ENCODE measurements at regions not wholly inside any gene's neighbourhood (a gene's known extent, or its start where the extent isn't known, plus 50 kb on each side); places are given as distances from the start of the nearest gene placed in this dataset.

DNA sequence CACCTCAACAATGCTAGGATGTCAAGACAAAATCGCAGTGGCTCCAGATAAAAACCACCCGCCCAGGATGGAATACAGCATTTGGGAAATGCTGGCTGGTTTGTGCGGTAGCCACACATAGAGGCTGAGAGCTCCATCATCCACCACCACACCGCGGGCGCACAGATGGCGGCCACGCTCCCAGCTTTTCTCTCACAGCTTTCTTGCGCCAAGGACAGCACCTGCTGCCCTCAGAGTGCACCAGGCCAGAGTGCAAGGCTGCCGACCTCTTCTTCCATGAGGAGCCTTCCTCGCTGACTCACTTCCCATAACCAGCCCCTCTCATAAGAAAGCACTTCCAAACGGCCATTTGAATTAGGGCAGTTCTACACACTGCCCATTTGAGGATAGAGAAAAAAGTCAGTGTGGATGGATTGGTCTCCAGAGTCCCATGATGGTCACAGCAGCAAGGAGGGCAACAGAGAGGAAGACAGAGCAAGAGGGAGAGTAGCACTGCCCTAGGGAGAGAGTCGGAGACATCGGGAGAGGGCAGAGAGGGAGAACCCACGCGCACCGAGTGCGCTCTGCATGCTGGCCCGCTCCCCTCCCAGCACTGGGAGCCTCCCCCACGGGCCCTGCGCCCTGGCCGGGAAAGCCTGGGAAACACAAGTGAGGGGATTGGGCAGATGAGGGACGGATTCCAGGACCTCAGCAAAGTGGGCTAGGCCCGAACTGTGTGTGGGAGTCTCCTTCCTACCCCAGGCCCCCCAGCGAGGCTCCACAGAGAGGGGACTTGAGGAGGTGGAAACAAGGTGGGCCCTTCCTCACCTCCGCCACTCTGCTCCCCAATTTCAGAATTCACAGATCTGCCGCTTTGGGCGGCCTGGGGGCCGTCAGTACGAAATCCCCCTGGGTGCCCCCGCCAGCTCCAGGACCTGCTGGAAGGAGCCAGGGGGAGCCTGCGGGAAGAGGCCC lies 156.9 kb downstream of the USP12 start:
- no peak for DNase-seq

DNA sequence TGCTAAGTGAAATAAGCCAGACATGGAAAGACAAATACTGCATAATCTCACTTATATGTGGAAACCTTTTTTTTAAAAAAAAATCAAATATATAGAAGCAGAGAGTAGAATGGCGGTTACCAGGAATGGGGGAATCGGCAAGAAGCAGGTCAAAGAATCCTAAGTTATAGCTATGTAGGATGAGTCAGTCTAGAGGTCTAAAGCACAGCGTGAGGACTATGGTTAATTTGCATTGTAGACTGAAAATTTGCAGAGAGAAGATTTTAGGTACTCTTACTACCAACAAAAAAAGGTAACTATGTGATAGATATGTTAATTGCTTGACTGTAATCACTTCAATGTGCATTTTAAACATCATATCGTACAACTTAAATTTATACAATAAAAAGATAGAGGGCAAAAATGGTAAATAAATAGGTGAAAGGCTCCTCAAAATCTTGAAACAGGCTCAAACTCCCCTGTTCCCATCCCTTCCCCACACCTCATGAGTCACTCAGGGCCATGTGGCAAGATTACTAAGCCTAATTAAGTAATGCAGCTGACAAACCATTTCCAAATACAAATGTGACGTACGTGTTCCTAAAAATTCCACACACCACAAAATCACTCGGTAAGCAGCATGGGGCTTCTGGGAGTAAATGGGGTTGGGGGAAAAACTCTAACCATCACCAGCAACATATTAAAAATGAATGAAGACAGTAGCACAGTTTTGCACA lies 159.0 kb downstream of the USP12 start:
- DNase-seq: no peak

DNA sequence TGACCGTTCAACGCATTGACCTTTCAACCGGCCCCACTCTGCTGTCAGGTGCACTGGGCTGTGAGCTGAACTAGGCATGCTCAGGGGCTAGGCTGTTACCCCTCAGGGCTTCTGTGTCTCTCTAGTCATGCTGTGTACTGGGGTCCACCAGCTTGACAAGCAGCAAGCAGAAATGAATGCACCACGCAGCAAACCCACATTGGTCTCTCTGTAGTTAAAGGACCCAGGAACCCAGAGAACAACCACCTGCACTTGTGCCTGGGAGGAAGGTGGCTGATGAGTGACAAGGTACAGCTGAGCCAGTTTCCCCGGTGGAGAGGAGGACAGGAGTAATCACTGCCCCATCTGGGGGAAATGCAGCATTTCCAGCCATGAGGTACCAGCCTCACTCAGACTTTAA lies 159.9 kb downstream of the USP12 start:
- no peak for DNase-seq

DNA sequence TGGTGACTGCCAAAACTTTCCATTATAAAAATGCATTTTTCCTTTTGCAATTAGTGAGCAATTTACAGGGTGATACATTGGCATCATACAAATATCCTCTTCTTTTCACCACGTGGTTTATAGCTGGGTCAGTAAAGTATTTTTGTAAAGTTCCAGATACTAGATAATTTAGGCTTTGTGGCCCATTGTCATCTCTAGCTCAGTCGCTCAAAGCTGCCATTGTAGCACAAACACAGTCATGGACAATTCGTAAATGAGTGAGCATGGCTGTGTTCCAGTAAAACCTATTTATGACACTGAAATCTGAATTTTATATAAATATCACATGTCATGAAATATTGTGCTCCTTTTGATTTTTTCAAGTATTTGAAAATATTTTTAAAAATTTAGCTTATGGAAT lies 162.9 kb downstream of the USP12 start:
- DNase-seq: no peak

DNA sequence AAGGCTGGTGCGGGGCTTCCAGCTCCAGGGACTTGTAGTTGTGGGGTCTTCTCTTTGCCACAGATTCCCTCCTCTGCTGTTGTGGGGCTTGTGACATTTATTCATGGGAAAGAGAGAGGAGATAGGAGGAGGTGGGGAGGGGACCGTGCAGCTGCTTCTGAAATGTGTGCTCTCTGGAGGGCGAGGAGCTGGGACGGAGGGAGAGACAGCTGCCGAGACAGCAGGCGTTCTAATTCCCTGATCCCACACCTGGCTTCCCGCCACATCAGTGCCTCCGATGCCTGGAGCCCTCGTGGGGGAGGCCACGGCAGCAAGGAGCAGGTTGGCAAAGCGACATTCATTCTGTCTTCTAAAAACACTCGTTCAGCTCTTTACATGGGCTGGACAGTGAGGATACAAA lies 164.4 kb downstream of the USP12 start:
- DNase-seq: no peak

DNA sequence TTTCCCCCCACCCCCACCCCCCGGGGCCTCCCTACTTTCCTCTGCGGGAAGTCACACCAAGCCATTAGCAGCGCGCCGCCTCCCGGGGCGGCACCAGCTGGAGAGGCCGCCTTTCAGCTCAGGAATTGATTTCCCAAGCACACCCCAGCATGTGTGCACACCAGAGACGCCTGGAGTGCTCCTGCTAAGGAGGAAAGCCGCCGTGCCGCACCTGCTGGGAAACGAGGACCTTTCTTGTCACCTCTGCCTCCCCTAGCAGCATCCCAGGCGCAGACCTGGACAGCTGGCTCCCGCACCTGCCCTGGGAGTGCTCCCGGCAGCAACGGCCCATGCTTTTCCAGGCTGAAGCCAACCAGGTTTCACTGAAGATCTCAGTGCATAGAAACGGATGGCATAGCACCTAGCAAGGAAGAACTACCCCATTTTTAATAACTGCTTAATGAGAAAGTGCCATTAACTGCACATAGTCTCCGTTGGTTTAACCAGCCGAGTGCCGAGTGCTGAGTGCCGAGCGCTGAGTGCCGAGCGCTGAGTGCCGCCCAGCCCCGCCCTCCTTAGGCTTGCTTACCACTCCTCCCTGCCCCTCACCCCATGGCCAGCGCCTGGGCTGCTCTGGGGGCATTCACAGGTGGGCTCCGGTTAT lies 165.0 kb downstream of the USP12 start:
- no peak for DNase-seq

DNA sequence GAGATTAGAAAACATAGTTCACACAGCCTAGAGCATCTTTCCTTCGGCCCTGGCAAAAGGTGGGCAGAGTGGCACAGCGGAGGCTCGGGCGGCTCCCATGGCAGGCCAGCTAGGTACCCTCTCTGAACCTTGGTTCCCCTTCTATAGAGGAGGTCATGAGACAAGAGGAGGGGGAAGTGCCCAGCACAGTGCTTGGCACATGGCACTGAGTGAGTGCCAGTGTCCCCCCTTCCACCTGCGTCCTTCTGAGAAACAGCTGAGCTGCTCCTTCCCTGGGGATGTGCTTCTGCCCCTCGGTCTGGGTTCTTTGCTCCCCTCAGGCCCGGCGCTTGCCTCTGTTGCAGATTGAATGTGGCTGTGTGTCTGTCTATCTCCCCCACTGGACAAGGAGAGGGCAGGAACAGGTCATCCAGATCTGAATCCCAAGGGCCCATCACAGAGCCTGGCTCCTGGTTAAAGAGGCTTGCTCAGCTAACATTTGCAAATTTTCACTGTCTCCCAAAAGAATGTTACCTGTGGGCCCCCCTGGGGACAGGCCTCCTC lies 165.6 kb downstream of the USP12 start:
- no peak for DNase-seq

DNA sequence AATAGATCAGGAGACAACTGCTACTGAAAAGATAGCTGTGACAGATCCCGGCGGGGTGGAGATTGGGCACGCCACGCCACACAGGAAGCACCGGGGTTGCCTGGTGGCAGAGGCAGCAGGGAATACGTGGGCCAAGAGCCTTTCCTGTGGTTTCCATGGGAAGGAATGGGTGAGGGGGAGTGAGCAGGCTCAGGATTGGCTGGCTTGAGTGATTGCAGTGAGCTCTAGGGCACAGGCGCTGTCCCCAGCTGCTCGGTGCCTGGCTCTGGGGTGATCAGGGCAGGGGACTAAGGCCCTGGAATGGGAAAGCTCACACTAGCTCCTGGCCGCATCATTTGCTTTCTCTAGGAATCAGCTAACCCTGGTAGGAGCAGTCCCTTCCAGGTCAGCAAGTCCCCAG lies 166.1 kb downstream of the USP12 start:
- DNase-seq: no peak

DNA sequence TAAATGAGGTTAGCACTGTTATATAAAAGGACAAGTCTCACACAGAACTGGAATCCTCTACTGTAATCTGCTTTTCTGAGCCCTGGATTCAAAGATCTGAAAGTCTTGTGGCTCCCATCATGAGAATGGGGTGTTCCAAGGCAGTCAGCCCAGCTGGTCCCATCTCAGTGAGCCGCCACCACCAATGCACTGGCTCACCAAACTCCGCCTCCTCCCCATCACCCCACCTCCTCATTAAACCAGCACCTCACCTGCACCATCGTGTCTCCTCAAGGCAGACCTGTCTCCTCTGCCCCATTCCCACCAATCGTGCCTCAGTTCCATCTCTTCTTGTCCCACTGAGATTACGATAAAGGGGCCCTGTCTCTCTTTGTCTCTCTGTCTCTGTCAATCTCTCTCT lies 166.7 kb downstream of the USP12 start:
- DNase-seq: no peak

DNA sequence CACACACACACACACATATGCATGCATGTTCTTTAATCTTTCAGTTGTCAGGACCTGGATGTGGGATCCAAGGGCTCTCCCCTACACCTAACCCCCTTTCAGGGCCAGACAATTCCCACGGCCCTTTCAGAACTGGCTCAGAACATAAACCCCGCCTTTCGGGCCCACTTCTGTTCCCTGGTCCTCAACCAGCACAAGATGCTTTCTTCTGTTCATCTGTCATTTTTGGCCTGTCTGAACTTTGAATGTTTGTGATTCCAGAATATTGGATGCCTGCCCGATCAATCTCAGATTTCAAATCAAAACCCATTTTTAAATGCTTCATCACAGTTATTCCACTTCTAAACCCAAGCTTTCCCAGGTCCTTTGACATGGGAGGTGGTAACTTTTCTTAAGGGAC lies 167.3 kb downstream of the USP12 start:
- DNase-seq: no peak

DNA sequence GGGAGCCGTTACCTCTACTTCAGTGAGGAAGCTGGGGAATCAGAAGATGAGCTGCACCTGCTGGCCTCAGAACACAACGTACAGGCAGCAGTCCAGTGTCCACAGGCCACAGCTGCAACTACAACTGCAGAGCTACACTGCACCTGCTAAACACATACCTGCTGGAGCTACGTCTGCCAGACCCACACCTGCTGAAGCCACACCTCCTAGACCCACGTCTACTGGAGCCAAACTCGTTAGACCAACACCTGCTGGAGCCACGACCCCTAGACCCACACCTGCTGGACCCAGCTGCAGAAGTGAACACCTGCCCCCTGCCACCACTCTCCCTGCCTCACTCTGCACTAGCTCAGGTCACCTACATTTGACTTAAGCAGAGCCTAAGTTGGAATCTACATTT lies 169.9 kb downstream of the USP12 start:
- no peak for DNase-seq

DNA sequence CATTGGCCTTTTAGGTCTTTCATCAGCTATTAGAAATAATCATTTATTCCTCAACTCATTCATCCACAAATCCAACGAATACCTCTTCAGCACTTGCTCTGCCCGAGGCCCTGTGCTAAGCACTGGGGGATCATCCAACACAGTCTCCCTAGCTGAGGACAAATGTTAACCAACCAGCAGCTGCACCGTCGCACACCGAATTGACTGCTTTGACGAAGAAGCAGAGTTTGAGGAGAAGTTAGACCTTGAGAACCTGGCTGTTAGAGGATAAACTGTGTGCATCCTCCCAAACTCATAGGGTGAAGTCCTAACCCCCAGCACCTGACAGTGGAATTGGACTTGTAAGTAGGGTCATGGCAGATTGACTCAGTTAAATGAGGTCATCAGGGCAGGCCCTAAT lies 170.9 kb downstream of the USP12 start:
- no peak for DNase-seq

DNA sequence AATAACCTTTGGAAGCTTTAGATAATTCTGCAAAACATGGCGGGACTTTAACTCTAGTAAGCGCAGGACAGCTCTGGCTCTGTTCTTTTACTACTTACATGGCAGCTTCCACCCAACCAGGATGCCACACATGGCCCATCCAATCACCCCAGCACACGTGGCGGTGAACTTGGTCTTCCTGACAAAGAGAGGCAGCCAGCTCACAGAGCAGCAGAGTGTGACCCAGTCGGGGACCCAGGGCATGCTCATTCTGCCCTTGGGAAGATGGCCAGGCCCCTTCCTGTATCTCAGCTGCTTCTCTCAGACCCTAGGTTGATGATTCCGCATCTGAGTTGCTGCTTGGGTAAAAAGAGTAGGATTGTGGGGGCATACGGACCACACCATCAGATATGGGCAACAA lies 172.1 kb downstream of the USP12 start:
- DNase-seq: no peak

DNA sequence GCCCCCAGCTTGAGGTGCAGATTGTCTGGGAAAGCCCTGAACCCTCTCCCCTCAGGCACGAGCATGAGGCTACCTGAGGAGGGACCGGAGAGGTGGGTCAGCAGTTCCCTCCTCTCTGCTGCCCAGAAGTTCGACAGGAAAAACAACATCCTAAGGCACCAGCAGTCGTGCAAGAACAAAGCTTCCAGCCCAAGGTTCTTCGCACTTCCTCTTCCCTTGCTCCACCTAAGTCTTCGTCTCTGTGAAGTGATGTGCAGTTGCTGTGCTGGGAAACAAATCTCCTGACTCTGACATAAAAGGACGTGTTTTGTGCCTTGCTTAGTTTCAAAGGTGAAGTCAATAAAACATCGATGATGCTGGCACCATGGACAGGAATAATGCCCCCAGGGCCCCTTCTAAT lies 173.3 kb downstream of the USP12 start:
- no peak for DNase-seq

DNA sequence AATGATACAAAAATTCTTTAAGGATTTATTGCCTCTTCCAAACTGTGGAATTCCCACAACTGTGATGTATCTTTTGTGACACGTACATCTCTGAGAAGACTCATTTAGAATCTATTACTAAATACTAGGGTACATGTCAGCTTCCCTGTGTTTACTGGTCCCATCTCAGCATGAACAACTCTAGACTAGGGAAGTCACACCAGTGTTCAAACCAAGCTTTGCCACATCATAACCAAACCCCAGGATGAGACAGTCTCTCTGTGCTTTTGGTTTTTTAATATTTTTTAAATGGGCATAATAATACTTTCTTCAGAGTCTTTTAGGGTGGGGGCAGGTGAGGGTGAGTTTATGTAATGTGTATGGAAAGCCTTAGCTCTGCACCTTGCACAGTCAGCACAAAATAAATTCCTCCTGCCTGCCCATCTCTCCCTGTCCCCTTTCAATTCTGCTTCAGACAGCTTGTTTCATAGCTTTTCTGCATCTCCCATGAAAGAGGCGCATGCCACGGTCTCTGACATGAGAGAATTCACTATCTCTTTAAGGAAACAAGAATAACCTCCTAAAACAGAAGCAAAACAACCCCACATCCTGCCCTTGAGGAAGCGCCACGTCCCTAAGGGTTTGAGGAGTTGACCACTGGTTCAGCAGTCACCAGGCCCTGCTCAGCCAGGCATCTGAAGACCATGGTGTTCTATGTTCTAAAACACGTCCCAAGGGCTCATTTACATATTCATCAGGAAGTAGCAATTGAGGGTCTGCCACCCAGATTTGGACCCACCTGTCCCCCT lies 174.5 kb downstream of the USP12 start:
- DNase-seq: no peak

DNA sequence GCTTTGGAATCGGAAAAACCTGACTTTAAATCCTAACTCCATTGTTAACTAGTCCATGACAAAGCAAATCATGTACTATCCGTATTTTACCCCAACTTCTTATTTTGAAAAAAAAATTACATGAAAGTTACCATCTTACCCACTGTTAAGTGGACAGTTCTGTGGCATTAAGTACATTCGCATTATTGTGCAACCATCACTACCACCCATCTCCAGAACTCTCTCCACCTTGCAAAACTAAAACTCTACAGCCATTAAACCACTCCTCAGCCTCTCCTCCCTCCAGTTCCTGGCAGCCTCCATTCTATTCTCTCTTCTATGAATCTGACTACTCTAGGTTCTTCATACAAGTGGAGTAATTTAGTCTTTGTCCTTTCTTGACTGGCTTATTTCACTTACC lies 176.5 kb downstream of the USP12 start:
- no peak for DNase-seq

DNA sequence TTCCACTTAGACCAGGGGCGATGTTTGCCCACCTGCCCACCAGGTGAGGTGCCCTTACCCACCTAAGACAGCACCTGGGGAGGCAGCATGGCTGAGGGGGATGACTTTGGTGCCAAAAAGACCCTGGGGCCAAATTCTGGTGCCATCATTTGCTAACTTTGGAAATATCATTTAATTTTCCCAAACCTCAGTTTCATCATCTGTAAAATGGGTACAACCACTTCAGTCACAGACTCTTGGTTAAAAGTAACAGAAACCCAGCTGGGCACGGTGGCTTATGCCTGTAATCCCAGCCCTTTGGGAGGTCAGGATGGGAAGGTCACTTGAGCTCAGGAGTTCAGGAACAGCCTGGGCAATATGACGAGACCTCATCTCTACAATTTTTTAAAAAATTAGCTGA lies 177.8 kb downstream of the USP12 start:
- DNase-seq: no peak

DNA sequence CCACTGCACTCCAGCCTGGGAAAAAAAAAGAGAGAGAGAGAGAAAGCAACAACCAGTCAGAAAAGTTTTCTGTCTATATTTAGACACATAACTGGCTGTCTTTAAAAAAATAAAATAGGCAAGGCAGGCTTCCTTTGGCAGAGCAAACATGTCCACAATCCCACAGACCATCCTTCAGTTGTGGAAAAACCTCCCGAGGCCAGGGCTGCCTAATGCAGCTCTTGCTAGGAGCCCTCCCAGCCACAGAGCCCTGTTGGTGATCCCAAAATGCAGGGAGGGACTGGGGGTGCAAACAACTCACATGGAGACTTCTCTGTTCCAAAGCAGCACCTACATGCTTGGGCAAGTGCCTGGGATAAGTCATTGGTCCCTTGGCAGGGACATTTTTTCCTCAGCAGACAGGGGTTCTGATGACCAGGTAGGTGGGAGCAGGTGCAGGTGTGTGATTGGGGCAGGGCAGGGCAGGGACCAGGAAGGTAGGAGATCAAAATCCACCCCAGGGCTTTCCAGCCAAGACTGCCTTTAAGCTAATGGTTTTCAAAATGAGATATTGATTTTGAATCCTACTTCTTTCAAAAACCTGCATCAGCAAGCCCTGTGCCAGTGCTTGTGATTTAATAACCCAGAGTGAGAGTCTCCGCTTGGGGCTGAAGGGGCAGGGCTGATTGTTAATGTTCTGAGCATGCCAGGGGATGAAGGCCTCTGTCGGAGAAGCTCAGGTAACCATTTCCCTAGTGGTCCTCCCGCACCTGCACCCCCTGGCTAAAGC lies 178.5 kb downstream of the USP12 start:
- no peak for DNase-seq

DNA sequence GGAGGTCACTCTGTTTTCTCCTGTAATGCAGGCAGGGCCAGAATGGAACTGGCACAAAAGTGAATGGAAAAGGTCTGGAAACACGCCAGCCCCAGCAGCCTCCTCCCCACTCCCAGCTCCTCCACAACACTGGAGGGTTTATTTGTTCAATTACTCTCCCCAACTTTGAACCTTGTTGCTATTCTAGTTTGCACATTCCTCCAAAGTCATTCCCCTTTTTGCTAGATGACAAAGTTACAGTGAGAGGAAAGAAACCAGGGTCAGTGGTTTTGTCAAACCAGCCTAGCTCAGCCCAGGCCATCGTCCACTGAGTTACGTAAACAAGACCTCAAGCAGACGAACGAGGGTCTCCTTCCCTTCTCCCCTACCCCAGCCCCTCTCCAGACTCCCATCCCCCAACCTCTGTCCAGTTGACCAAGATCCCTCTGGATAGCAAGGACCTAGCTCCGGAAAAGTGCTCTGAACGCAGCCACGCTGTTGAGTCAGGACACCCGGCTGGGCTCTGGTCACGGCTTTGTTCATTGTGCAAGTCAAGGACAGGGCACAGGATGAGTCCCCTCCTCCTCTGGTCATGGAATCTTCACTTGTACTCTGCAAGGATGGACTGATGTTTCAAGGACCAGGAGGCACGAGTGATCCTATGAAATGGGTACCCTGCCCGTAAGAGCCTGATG lies 180.0 kb downstream of the USP12 start:
- DNase-seq: no peak

DNA sequence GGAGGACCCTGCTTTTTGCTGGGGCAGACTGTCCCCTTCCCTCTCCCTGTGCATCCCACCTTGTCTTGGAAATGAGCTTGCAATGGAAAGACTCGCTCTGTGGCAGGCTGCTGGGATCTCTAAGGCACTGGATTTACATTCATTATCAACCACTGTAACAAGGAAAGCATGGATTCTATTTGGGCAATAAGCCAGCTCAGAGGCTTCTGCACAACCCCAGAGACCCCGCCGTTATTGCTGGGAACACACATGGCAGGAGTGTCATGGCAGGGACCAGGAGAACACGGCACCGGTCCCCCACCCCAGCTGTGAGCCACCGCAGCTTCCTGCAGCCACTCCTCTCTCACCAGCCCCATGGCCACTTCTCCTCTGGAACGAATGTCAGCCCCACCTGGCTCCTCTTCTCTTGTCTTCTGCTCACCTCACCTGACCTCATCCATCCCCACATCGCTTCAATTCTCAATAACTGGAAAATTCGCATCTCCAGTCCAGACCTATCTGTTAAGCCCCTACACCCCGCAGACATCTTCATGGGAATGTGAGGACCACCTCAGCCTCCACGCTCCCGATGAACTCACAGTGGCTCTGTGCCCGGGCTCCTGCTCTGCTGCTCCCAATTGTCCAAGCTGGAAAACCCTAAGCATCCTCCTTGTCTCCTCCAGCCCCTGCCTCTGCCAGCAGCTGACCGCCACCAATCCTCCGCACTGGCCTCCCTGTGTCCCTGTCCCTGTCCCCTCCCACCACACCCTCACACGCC lies 181.5 kb downstream of the USP12 start:
- DNase-seq: no peak
